ENCODE measurements at regions not wholly inside any gene's neighbourhood (a gene's known extent, or its start where the extent isn't known, plus 50 kb on each side); places are given as distances from the start of the nearest gene placed in this dataset.
"Not testable (repeated sequence)": the region's sequence is repeated elsewhere in the genome, so short reads cannot be mapped to it uniquely, and the experiment has no call there.

GRCh38 chr13:58207501-58207900 is 576.0 kb downstream of the PCDH17 start:
- DNase-seq, result no peak

DNA sequence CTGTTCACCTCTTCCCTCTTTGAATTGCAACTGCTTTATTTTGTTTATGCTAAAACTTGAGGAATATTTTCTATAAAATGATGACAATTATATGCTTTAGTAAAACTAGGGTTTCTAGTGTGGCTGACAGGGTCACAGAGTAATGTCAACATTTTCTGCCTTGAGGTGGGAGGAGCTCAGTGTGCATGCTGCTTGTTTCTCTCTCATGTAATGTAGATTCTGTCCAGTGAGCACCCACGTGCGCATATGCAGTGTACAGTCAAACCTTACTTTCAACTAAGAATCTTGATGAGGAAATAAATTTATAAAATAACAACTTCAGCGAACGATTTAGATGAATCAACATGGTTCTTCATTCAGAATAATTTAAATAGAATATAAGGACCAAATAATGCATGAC is 603.9 kb downstream of the PCDH17 start:
- DNase-seq, result no peak

- DNase-seq, result no peak
Measured at GRCh38 chr13:58238972-58239773, 607.6 kb downstream of the PCDH17 start.

GRCh38 chr13:58239774-58240268 is 608.3 kb downstream of the PCDH17 start:
- no peak for DNase-seq

GRCh38 chr13:58247080-58247479 is 615.5 kb downstream of the PCDH17 start:
- DNase-seq, result no peak

DNA sequence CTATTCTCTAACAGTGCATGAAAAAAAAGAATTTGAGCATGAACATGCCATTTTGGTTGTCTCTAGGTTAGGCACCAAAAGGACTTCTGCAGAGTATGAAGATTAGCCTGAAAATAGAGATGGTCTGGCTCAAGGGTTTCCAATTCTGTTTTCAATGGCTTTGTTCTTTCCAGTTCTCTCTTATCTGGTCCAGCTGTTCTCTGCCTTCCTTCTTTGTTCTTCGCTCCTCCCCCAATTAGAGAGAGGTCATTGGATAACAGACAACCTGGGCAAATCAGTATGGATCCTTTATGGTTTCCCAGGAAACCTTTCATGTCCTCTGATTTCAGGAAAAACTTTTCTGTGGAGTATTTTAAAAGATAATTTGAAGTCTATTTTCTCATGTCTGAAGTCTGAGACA is 623.4 kb downstream of the PCDH17 start:
- DNase-seq, result no peak

GRCh38 chr13:58266271-58266670 is 634.7 kb downstream of the PCDH17 start:
- no peak for DNase-seq

DNA sequence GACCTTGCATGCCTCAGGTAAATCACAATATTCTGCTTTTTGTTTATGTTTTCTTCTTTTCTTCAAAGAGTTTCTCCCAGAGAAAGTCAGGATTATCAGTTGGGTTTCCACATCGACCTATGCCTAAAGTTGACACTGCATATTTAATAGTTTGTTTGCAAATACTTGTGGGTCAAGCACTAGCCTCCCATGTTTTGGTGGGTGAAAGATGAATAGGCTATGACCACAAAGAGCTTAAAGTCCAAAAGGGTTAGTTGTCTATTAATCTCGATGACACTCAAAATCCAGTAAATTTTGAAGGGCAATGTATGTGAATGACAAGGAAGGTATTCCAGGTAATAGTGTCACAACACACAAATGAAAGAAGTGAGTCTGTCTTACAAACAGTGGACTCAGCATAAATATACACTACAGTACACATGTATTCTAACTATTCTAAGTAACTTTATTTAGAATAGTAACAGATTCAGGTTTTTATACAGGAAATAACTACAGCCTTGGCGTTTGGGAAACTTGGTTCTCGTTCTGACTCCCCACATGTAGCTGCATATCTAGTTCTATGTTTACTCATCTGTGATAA is 667.1 kb downstream of the PCDH17 start:
- DNase-seq, result no peak

DNA sequence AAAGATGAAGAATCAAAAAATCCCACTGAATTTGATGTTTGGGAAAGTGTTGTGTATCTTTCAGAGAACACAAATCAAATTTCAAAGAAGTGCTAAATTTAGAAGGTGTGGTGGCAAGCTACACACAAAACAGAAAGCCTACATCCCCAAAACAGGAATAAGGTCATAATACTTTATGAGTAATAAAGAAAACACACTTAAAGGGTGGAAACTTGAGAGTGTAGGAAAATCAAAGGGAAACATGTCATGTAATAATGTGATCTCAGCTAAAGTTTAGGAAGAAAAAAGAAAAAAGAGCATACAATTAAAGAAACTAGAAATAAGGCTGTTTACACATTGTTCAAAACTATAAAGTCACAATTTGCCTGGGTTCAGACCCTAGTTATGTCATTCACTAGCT is 668.7 kb downstream of the PCDH17 start:
- no peak for DNase-seq

GRCh38 chr13:58300974-58301681 is 669.6 kb downstream of the PCDH17 start:
- DNase-seq, result no peak

DNA sequence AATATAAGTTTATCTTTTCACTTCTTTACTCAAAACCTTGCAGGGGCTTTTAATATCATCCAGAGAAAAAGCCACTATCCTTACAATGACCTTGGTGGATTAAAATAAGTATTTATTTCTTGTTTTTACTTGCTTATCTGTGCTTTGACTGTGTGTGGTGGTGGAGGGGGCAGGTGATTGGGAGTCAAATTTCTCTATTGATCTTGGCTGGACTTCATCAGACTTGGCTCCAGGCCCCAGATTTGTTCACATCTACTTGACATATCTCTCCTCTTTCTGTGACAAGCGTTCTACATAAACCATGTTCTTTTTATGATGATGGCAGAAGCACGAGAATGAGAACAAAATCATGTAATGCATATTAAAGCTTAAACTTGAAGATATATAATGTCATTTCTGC is 670.8 kb downstream of the PCDH17 start:
- DNase-seq, result no peak

DNA sequence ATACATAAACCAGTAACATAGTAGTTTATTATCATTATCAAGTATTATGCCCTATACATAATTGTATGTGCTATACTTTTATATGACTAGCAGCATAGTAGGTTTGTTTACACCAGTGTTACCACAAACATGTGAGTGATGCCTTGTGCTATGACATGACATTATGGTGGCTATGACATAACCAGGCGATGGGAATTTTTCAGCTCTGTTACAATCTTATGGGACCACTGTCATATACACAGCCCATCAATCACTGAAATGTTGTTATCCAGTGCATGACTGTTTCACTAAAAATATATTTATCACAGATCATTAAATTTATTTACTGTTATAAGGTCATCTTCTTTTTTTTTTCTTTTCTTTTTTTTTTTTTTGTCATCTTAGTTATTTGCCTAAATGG is 674.5 kb downstream of the PCDH17 start:
- DNase-seq, result no peak

- no peak for DNase-seq
Measured at GRCh38 chr13:58313219-58313618, 681.7 kb downstream of the PCDH17 start.

DNA sequence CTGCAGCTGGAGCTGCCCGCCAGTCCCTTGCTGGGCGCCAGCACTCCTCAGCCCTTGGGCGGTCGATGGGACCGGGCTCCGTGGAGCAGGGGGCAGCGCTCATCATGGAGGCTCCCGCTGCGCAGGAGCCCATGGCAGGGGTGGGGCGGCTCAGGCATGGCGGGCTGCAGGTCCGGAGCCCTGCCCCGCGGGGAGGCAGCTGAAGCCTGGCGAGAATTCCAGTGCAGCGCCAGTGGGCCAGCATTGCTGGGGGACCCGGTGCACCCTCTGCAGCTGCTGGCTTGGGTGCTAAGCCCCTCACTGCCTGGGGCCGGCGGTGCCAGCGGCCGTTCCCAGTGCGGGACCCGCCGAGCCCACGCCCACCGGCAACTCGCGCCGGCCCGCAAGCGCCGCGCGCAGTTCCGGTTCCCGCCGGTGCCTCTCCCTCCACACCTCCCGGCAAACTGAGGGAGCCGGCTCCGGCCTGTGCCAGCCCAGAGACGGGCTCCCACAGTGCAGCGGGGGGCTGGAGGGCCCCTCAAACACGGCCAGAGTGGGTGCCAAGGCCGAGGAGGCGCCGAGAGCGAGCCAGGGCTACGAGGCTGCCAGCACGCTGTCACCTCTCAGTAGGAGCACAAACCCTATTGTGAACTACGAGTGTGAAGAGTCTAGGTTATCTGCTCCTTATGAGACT is 687.1 kb downstream of the PCDH17 start:
- no peak for DNase-seq

DNA sequence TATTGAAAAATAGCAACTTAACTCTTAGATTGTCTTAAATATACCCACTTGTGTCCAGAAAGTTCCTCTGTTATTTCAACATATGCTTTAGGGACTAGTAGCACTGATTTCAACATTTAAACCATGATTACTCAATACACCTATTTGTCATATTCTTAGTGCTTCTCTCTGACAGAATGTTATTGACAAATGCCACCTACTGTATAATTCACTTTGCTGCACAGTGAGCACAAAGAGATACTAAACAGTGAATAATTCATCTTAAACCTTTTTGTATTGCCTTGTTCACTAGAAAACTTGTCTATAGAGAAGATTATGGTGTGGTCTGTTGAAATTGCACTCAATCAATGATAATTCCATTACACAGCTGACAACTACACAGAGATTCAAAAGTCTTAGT is 692.6 kb downstream of the PCDH17 start:
- DNase-seq, result no peak

GRCh38 chr13:58329746-58330145 is 698.2 kb downstream of the PCDH17 start:
- no peak for DNase-seq

DNA sequence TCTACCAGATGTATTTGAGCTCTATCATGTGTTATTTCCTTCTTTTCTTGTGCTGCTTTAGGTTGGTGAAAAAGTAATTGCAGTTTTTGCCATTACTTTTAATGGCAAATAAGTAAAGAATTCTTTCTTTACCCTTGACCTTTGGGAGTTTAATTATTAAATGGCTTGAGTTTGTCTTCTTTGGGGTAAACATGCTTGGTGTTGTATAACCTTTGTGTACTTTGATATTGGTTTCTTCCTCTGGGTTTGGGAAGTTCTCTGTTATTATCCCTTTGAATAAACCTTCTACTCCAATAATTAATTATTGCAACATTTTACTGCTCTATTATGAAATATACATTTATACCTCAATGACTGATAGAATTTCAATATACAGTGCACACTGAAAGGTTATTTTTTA is 709.4 kb downstream of the PCDH17 start:
- no peak for DNase-seq

- no peak for DNase-seq
Measured at GRCh38 chr13:58341318-58341717, 709.8 kb downstream of the PCDH17 start.

DNA sequence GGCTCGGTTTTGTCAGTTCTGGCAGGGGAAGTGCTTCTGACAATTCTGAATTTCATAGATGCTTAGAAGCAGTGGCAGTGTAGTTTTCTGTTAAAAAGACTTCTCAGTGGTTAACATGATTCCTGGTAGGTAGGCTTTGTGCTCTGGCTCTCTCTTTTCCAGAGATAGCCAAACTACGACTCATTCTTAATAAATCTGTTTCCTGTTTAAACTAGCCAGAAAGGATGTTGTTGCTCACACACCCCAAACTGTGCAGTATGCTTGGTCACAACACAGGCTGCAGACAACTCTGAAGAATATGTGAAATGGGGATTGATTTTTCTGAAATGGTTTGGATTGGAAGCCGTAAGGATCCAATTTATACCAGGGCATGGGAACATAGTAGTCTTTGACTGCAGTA is 711.5 kb downstream of the PCDH17 start:
- no peak for DNase-seq

- not testable (repeated sequence) for DNase-seq
Measured at GRCh38 chr13:58352100-58352499, 720.6 kb downstream of the PCDH17 start.

- DNase-seq, result no peak
Measured at GRCh38 chr13:58369936-58370335, 738.4 kb downstream of the PCDH17 start.

- no peak for DNase-seq
Measured at GRCh38 chr13:58376349-58376748, 744.8 kb downstream of the PCDH17 start.

GRCh38 chr13:58376775-58377174 is 745.2 kb downstream of the PCDH17 start:
- no peak for DNase-seq

Measured in activated CD4-positive, CD25-positive, alpha-beta regulatory T cell (primary cell).